ENCODE measurements at regions not wholly inside any gene's neighbourhood (a gene's known extent, or its start where the extent isn't known, plus 50 kb on each side); places are given as distances from the start of the nearest gene placed in this dataset.

GRCh38 chr20:39581034-39581433, 618.9 kb downstream of the DHX35 start:
- Histone ChIP-seq H3K27me3 (ENCODE audit: control insufficient read depth, insufficient read depth, low read length) (no peaks in the 10 kb centered on the region), H3K36me3 (ENCODE audit: control insufficient read depth, insufficient read depth, low read length) (no peaks in the 10 kb centered on the region), H3K4me1 (ENCODE audit: control insufficient read depth, insufficient read depth, low read length) (no peaks in the 10 kb centered on the region), H3K27ac (ENCODE audit: low read depth, low read length) (no peak overlapping the region), H3K9me3 (ENCODE audit: control insufficient read depth, insufficient read depth, low read length) (no peaks in the 10 kb centered on the region), H3K4me3 (ENCODE audit: low read depth, low read length) (no peak overlapping the region)
- WGBS (ENCODE audit: insufficient coverage) = no CpG with 5 or more reads among the region's 1 CpG
- DNase-seq (ENCODE audit: low read depth in 4 of 6, low spot score in 6 of 6) = no peak

- no peaks in the 10 kb centered on the region for H3K9me3 ChIP-seq (ENCODE audit: control insufficient read depth, insufficient read depth, low read length)
- WGBS (ENCODE audit: insufficient coverage) = no CpG with 5 or more reads among the region's 5 CpGs
- H3K36me3 ChIP-seq (ENCODE audit: control insufficient read depth, insufficient read depth, low read length) = no peaks in the 10 kb centered on the region
- no peaks in the 10 kb centered on the region for H3K4me1 ChIP-seq (ENCODE audit: control insufficient read depth, insufficient read depth, low read length)
- no peak for DNase-seq (ENCODE audit: low read depth in 4 of 6, low spot score in 6 of 6)
- no peaks in the 10 kb centered on the region for H3K27me3 ChIP-seq (ENCODE audit: control insufficient read depth, insufficient read depth, low read length)
- no peak overlapping the region for H3K27ac ChIP-seq (ENCODE audit: low read depth, low read length)
- H3K4me3 ChIP-seq (ENCODE audit: low read depth, low read length) = no peak overlapping the region
These were observed 614.6 kb downstream of the DHX35 start for GRCh38 chr20:39576771-39577170.

- H3K4me1 ChIP-seq (ENCODE audit: control insufficient read depth, insufficient read depth, low read length) = no peaks in the 10 kb centered on the region
- no peaks in the 10 kb centered on the region for H3K27me3 ChIP-seq (ENCODE audit: control insufficient read depth, insufficient read depth, low read length)
- H3K4me3 ChIP-seq (ENCODE audit: low read depth, low read length) = no peak overlapping the region
- H3K27ac ChIP-seq (ENCODE audit: low read depth, low read length) = no peak overlapping the region
- peak in 1 of 6 donors; percentile 50 for DNase-seq (ENCODE audit: low read depth in 4 of 6, low spot score in 6 of 6)
- WGBS (ENCODE audit: insufficient coverage) = 78% methylated on average over 1 of the region's 2 CpGs
- H3K9me3 ChIP-seq (ENCODE audit: control insufficient read depth, insufficient read depth, low read length) = no peaks in the 10 kb centered on the region
- no peaks in the 10 kb centered on the region for H3K36me3 ChIP-seq (ENCODE audit: control insufficient read depth, insufficient read depth, low read length)
These were observed 611.9 kb downstream of the DHX35 start for GRCh38 chr20:39574061-39574460.

- Histone ChIP-seq H3K4me3 (ENCODE audit: low read depth, low read length) (no peak overlapping the region), H3K27me3 (ENCODE audit: control insufficient read depth, insufficient read depth, low read length) (no peaks in the 10 kb centered on the region), H3K27ac (ENCODE audit: low read depth, low read length) (no peak overlapping the region), H3K36me3 (ENCODE audit: control insufficient read depth, insufficient read depth, low read length) (no peaks in the 10 kb centered on the region), H3K4me1 (ENCODE audit: control insufficient read depth, insufficient read depth, low read length) (no peaks in the 10 kb centered on the region), H3K9me3 (ENCODE audit: control insufficient read depth, insufficient read depth, low read length) (no peaks in the 10 kb centered on the region)
- DNase-seq (ENCODE audit: low read depth in 4 of 6, low spot score in 6 of 6) = no peak
- WGBS (ENCODE audit: insufficient coverage) = 80% methylated on average over 1 of the region's 5 CpGs
These were observed 609.0 kb downstream of the DHX35 start for GRCh38 chr20:39571171-39571570.

GRCh38 chr20:39568109-39568508, 606.0 kb downstream of the DHX35 start:
- DNase-seq (ENCODE audit: low read depth in 4 of 6, low spot score in 6 of 6) = peak in 2 of 6 donors; percentile 13 to 33
- Histone ChIP-seq H3K36me3 (ENCODE audit: control insufficient read depth, insufficient read depth, low read length) (no peaks in the 10 kb centered on the region), H3K27me3 (ENCODE audit: control insufficient read depth, insufficient read depth, low read length) (no peaks in the 10 kb centered on the region), H3K27ac (ENCODE audit: low read depth, low read length) (no peak overlapping the region), H3K9me3 (ENCODE audit: control insufficient read depth, insufficient read depth, low read length) (no peaks in the 10 kb centered on the region), H3K4me1 (ENCODE audit: control insufficient read depth, insufficient read depth, low read length) (no peaks in the 10 kb centered on the region), H3K4me3 (ENCODE audit: low read depth, low read length) (no peak overlapping the region)
- WGBS (ENCODE audit: insufficient coverage) = no CpG with 5 or more reads among the region's 1 CpG

- no peaks in the 10 kb centered on the region for H3K27me3 ChIP-seq (ENCODE audit: control insufficient read depth, insufficient read depth, low read length)
- WGBS (ENCODE audit: insufficient coverage) = 82% methylated on average over 3 of the region's 4 CpGs
- DNase-seq (ENCODE audit: low read depth in 4 of 6, low spot score in 6 of 6) = no peak
These were observed 601.2 kb downstream of the DHX35 start for GRCh38 chr20:39563349-39563748.

GRCh38 chr20:39554341-39554740, 592.2 kb downstream of the DHX35 start:
- WGBS (ENCODE audit: insufficient coverage) = no CpG with 5 or more reads among the region's 3 CpGs
- Histone ChIP-seq H3K36me3 (ENCODE audit: control insufficient read depth, insufficient read depth, low read length) (no peaks in the 10 kb centered on the region), H3K4me3 (ENCODE audit: low read depth, low read length) (no peak overlapping the region), H3K9me3 (ENCODE audit: control insufficient read depth, insufficient read depth, low read length) (no peaks in the 10 kb centered on the region), H3K4me1 (ENCODE audit: control insufficient read depth, insufficient read depth, low read length) (no peaks in the 10 kb centered on the region), H3K27me3 (ENCODE audit: control insufficient read depth, insufficient read depth, low read length) (peaks cover 5% of the 10 kb centered on the region), H3K27ac (ENCODE audit: low read depth, low read length) (no peak overlapping the region)
- no peak for DNase-seq (ENCODE audit: low read depth in 4 of 6, low spot score in 6 of 6)

More at GRCh38 chr20:39563349-39563748, 601.2 kb downstream of the DHX35 start:
- Histone ChIP-seq H3K9me3 (ENCODE audit: control insufficient read depth, insufficient read depth, low read length) (no peaks in the 10 kb centered on the region), H3K27ac (ENCODE audit: low read depth, low read length) (no peak overlapping the region), H3K4me3 (ENCODE audit: low read depth, low read length) (no peak overlapping the region), H3K4me1 (ENCODE audit: control insufficient read depth, insufficient read depth, low read length) (no peaks in the 10 kb centered on the region), H3K36me3 (ENCODE audit: control insufficient read depth, insufficient read depth, low read length) (no peaks in the 10 kb centered on the region)

GRCh38 chr20:39553120-39553519, 591.0 kb downstream of the DHX35 start:
- WGBS (ENCODE audit: insufficient coverage) = no CpG with 5 or more reads among the region's 2 CpGs
- no peaks in the 10 kb centered on the region for H3K4me1 ChIP-seq (ENCODE audit: control insufficient read depth, insufficient read depth, low read length)
- H3K27ac ChIP-seq (ENCODE audit: low read depth, low read length) = no peak overlapping the region

GRCh38 chr20:39549733-39550132, 587.6 kb downstream of the DHX35 start:
- 26% methylated on average over 8 of the region's 9 CpGs for WGBS (ENCODE audit: insufficient coverage)
- Histone ChIP-seq H3K36me3 (ENCODE audit: control insufficient read depth, insufficient read depth, low read length) (no peaks in the 10 kb centered on the region), H3K4me3 (ENCODE audit: low read depth, low read length) (no peak overlapping the region), H3K27me3 (ENCODE audit: control insufficient read depth, insufficient read depth, low read length) (peaks cover 12% of the 10 kb centered on the region), H3K9me3 (ENCODE audit: control insufficient read depth, insufficient read depth, low read length) (no peaks in the 10 kb centered on the region), H3K27ac (ENCODE audit: low read depth, low read length) (no peak overlapping the region), H3K4me1 (ENCODE audit: control insufficient read depth, insufficient read depth, low read length) (no peaks in the 10 kb centered on the region)
- peak in 2 of 6 donors; percentile 7 to 83 for DNase-seq (ENCODE audit: low read depth in 4 of 6, low spot score in 6 of 6)

More at GRCh38 chr20:39553120-39553519, 591.0 kb downstream of the DHX35 start:
- Histone ChIP-seq H3K27me3 (ENCODE audit: control insufficient read depth, insufficient read depth, low read length) (peaks cover 5% of the 10 kb centered on the region), H3K4me3 (ENCODE audit: low read depth, low read length) (no peak overlapping the region), H3K9me3 (ENCODE audit: control insufficient read depth, insufficient read depth, low read length) (no peaks in the 10 kb centered on the region), H3K36me3 (ENCODE audit: control insufficient read depth, insufficient read depth, low read length) (no peaks in the 10 kb centered on the region)
- no peak for DNase-seq (ENCODE audit: low read depth in 4 of 6, low spot score in 6 of 6)

GRCh38 chr20:39547546-39548408, 585.6 kb downstream of the DHX35 start:
- DNase-seq (ENCODE audit: low read depth in 4 of 6, low spot score in 6 of 6) = no peak

More at GRCh38 chr20:39547546-39548408, 585.6 kb downstream of the DHX35 start:
- 89% methylated on average over 3 of the region's 6 CpGs for WGBS (ENCODE audit: insufficient coverage)
- peaks cover 12% of the 10 kb centered on the region for H3K27me3 ChIP-seq (ENCODE audit: control insufficient read depth, insufficient read depth, low read length)
- no peak overlapping the region for H3K27ac ChIP-seq (ENCODE audit: low read depth, low read length)
- no peaks in the 10 kb centered on the region for H3K4me1 ChIP-seq (ENCODE audit: control insufficient read depth, insufficient read depth, low read length)
- no peaks in the 10 kb centered on the region for H3K36me3 ChIP-seq (ENCODE audit: control insufficient read depth, insufficient read depth, low read length)
- no peak overlapping the region for H3K4me3 ChIP-seq (ENCODE audit: low read depth, low read length)
- H3K9me3 ChIP-seq (ENCODE audit: control insufficient read depth, insufficient read depth, low read length) = no peaks in the 10 kb centered on the region
